SK-N-SH treated with all-trans-retinoic acid at 6 μM for 48 hours (cell line): ENCODE measurements at regions not wholly inside any gene's neighbourhood (a gene's known extent, or its start where the extent isn't known, plus 50 kb on each side); places are given as distances from the start of the nearest gene placed in this dataset.

ENCODE experiments used
- ARNTL ChIP-seq: fragments of 450-650 bp; formaldehyde crosslinking; IDR thresholded peaks from 2 replicates; pipeline ENCODE4 v1.5.0; 2020; ENCODE audit warnings: low read depth, mild to moderate bottlenecking, moderate library complexity, borderline replicate concordance
- PPARA ChIP-seq: fragments of 250-450 bp; sonication (Bioruptor Pico); IDR thresholded peaks from 2 replicates; pipeline ENCODE4 v1.5.0; 2020; ENCODE audit warnings: mild to moderate bottlenecking, borderline replicate concordance
- RARB ChIP-seq: fragments of 250-450 bp; sonication (Bioruptor Pico); IDR thresholded peaks from 2 replicates; pipeline ENCODE4 v1.8.0; 2021; ENCODE audit warnings: mild to moderate bottlenecking, moderate library complexity
- SNAI2 ChIP-seq: fragments of 250-450 bp; sonication (Bioruptor Pico); IDR thresholded peaks from 2 replicates; pipeline ENCODE4 v1.5.0; 2020; ENCODE audit warnings: mild to moderate bottlenecking, moderate library complexity
- ZFP3 ChIP-seq: fragments of 250-450 bp; sonication (Bioruptor Pico); IDR thresholded peaks from 2 replicates; pipeline ENCODE4 v1.5.0; 2020; ENCODE audit warnings: mild to moderate bottlenecking, moderate library complexity
- ZNF70 ChIP-seq: fragments of 450-650 bp; formaldehyde crosslinking; IDR thresholded peaks from 2 replicates; pipeline ENCODE4 v1.5.0; 2020; ENCODE audit warnings: mild to moderate bottlenecking, moderate library complexity
- TF ChIP-seq, protein P1 (sequence below): fragments of 250-450 bp; sonication (Bioruptor Pico); IDR thresholded peaks from 2 replicates; pipeline ENCODE4 v1.8.0; 2020; ENCODE audit warnings: mild to moderate bottlenecking, moderate library complexity, borderline replicate concordance

DNA sequence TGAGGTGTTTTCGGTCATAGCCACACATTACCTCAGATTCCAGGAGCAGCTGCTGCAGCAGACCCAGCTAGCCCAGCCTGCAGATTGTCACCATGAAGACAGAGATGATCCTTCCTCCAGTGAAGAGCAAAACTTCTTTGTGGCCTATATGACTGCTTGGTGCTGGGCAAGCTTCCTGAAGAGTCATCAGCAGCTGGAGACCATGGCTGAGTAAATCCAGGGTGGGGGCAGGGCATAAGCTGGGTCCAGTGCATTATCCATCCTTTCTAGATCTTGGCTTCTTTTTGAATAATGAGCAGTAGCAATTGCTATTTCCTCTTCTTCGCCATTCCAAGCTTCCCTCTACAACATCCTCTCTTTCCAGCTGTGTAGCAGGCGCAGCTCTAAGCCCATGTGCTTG is 373.1 kb upstream of the DDHD1 start:
- TF ChIP-seq ZFP3 (CRISPR knock-in tag) (no peak), ARNTL (CRISPR knock-in tag) (no peak), RARB (no peak), ZNF70 (CRISPR knock-in tag) (no peak), SNAI2 (CRISPR knock-in tag) (no peak), PPARA (CRISPR knock-in tag) (no peak)
- TF ChIP-seq, protein P1, sequence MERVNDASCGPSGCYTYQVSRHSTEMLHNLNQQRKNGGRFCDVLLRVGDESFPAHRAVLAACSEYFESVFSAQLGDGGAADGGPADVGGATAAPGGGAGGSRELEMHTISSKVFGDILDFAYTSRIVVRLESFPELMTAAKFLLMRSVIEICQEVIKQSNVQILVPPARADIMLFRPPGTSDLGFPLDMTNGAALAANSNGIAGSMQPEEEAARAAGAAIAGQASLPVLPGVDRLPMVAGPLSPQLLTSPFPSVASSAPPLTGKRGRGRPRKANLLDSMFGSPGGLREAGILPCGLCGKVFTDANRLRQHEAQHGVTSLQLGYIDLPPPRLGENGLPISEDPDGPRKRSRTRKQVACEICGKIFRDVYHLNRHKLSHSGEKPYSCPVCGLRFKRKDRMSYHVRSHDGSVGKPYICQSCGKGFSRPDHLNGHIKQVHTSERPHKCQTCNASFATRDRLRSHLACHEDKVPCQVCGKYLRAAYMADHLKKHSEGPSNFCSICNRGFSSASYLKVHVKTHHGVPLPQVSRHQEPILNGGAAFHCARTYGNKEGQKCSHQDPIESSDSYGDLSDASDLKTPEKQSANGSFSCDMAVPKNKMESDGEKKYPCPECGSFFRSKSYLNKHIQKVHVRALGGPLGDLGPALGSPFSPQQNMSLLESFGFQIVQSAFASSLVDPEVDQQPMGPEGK (CRISPR knock-in tag), result no peak
